ENCODE measurements at regions not wholly inside any gene's neighbourhood (a gene's known extent, or its start where the extent isn't known, plus 50 kb on each side); places are given as distances from the start of the nearest gene placed in this dataset.
A peak's percentile ranks its signal among the peaks of the same experiment; 100 is the strongest.

DNA sequence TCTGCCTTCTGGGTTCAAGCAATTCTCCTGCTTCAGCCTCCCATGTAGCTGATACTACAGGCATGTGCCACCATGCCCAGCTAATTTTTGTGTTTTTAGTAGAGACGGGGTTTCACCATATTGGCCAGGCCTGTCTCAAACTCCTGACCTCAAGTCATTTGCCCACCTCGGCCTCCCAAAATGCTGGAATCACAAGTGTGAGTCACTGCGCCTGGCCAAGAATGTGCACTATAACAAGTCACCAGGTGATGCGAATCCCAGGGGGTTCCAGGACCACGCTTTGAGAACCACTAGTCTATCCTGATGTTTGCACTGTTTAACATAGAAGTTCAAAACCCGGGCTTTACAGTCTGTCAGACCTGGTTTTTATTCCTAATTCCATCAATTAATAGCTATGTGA, 144.8 kb downstream of the SUCLG1 start:
- intact Hi-C loops (cut with DNase I), result no loop called here
- no peak for TF ChIP-seq CTCF (IDR thresholded peaks at IDR 0.05)
- Histone ChIP-seq H3K27me3 (peaks cover 0 to 5% of the 10 kb centered on the region in 2 donors), H3K36me3 (no peaks in the 10 kb centered on the region), H3K4me1 (no peaks in the 10 kb centered on the region), H3K27ac (no peak overlapping the region), H3K9me3 (no peaks in the 10 kb centered on the region), H3K4me3 (no peak overlapping the region)
- DNase-seq (no peak), ATAC-seq (no peak)

GRCh38 chr2:84309281-84309680, 149.8 kb downstream of the SUCLG1 start:
- ATAC-seq (no peak), DNase-seq (no peak)
- Histone ChIP-seq H3K4me1 (no peaks in the 10 kb centered on the region), H3K36me3 (no peaks in the 10 kb centered on the region), H3K27ac (no peak overlapping the region), H3K27me3 (no peaks in the 10 kb centered on the region), H3K9me3 (peaks cover 0 to 13% of the 10 kb centered on the region in 2 donors), H3K4me3 (no peak overlapping the region)
- intact Hi-C loops (cut with DNase I), result no loop called here
- no peak for TF ChIP-seq CTCF (IDR thresholded peaks at IDR 0.05)

- ATAC-seq (no peak), DNase-seq (no peak)
- H3K4me3 ChIP-seq, result no peak overlapping the region
- no peaks in the 10 kb centered on the region for H3K27me3 ChIP-seq
- H3K9me3 ChIP-seq, result peaks cover 0 to 13% of the 10 kb centered on the region in 2 donors
- H3K27ac ChIP-seq, result no peak overlapping the region
- no peaks in the 10 kb centered on the region for H3K36me3 ChIP-seq
- intact Hi-C loops (cut with DNase I), result no loop called here
- H3K4me1 ChIP-seq, result no peaks in the 10 kb centered on the region
- no peak for TF ChIP-seq CTCF (IDR thresholded peaks at IDR 0.05)
These were observed 152.7 kb downstream of the SUCLG1 start for GRCh38 chr2:84306361-84306760.

GRCh38 chr2:84302513-84303412, 156.3 kb downstream of the SUCLG1 start:
- peak; percentile 94 for ATAC-seq
- no peaks in the 10 kb centered on the region for H3K36me3 ChIP-seq
- H3K9me3 ChIP-seq, result peaks cover 0 to 13% of the 10 kb centered on the region in 2 donors
- no peaks in the 10 kb centered on the region for H3K4me1 ChIP-seq
- intact Hi-C loops (cut with DNase I), result no loop called here
- no peak overlapping the region for H3K27ac ChIP-seq
- peak in 2 of 4 donors; percentile 35 to 65 for DNase-seq
- peak; percentile 74 to 77 for TF ChIP-seq CTCF (IDR thresholded peaks at IDR 0.05)
- no peaks in the 10 kb centered on the region for H3K27me3 ChIP-seq
- H3K4me3 ChIP-seq, result no peak overlapping the region

- H3K4me1 ChIP-seq, result no peaks in the 10 kb centered on the region
- no peaks in the 10 kb centered on the region for H3K27me3 ChIP-seq
- no peaks in the 10 kb centered on the region for H3K36me3 ChIP-seq
- no peak overlapping the region for H3K27ac ChIP-seq
- ATAC-seq (no peak), DNase-seq (no peak)
- H3K4me3 ChIP-seq, result no peak overlapping the region
- intact Hi-C loops (cut with DNase I), result no loop called here
- TF ChIP-seq CTCF (IDR thresholded peaks at IDR 0.05), result no peak
- peaks cover 0 to 12% of the 10 kb centered on the region in 2 donors for H3K9me3 ChIP-seq
These were observed 157.4 kb downstream of the SUCLG1 start for GRCh38 chr2:84301717-84302116.

Measured in left lung (tissue), 4 donors.